SK-N-SH treated with all-trans-retinoic acid at 6 μM for 48 hours (cell line): ENCODE measurements at regions not wholly inside any gene's neighbourhood (a gene's known extent, or its start where the extent isn't known, plus 50 kb on each side); places are given as distances from the start of the nearest gene placed in this dataset.

ENCODE experiments used
- ATAC-seq: fragments of 200-7000 bp; cut with Tn5 transposase; 3 replicates; pipeline ENCODE4 v1.9.1; 2020; ENCODE audit warnings: mild to moderate bottlenecking, moderate library complexity
- ARNTL ChIP-seq: fragments of 450-650 bp; formaldehyde crosslinking; IDR thresholded peaks from 2 replicates; pipeline ENCODE4 v1.5.0; 2020; ENCODE audit warnings: low read depth, mild to moderate bottlenecking, moderate library complexity, borderline replicate concordance
- BACH2 ChIP-seq: fragments of 250-450 bp; sonication (Bioruptor Pico); IDR thresholded peaks from 2 replicates; pipeline ENCODE4 v1.9.0; 2021; ENCODE audit warnings: mild to moderate bottlenecking, borderline replicate concordance
- CSDC2 ChIP-seq: fragments of 250-450 bp; sonication (Bioruptor Pico); IDR thresholded peaks from 2 replicates; pipeline ENCODE4 v1.5.0; 2020; ENCODE audit warnings: mild to moderate bottlenecking, moderate library complexity
- ESRRG ChIP-seq: fragments of 250-450 bp; sonication (Bioruptor Pico); IDR thresholded peaks from 2 replicates; pipeline ENCODE4 v1.6.1; 2021; ENCODE audit warnings: mild to moderate bottlenecking
- GLIS3 ChIP-seq: fragments of 250-450 bp; sonication (Bioruptor Pico); IDR thresholded peaks from 2 replicates; pipeline ENCODE4 v1.5.0; 2020; ENCODE audit warnings: mild to moderate bottlenecking, moderate library complexity
- ISL1 ChIP-seq: fragments of 250-450 bp; sonication (Bioruptor Pico); IDR thresholded peaks from 2 replicates; pipeline ENCODE4 v2.1.2; 2022; ENCODE audit warnings: mild to moderate bottlenecking, moderate library complexity
- OSR1 ChIP-seq: fragments of 250-450 bp; sonication (Bioruptor Pico); IDR thresholded peaks from 2 replicates; pipeline ENCODE4 v1.8.0; 2022; ENCODE audit warnings: moderate library complexity, mild to moderate bottlenecking, inconsistent platforms
- PPARA ChIP-seq: fragments of 250-450 bp; sonication (Bioruptor Pico); IDR thresholded peaks from 2 replicates; pipeline ENCODE4 v1.5.0; 2020; ENCODE audit warnings: mild to moderate bottlenecking, borderline replicate concordance
- RARB ChIP-seq: fragments of 250-450 bp; sonication (Bioruptor Pico); IDR thresholded peaks from 2 replicates; pipeline ENCODE4 v1.8.0; 2021; ENCODE audit warnings: mild to moderate bottlenecking, moderate library complexity
- SNAI2 ChIP-seq: fragments of 250-450 bp; sonication (Bioruptor Pico); IDR thresholded peaks from 2 replicates; pipeline ENCODE4 v1.5.0; 2020; ENCODE audit warnings: mild to moderate bottlenecking, moderate library complexity
- TCF4 ChIP-seq: fragments of 250-450 bp; sonication (Bioruptor Pico); IDR thresholded peaks from 2 replicates; pipeline ENCODE4 v1.8.0; 2021; ENCODE audit warnings: mild to moderate bottlenecking, moderate library complexity, borderline replicate concordance
- TOX ChIP-seq: fragments of 250-450 bp; sonication (Bioruptor Pico); IDR thresholded peaks from 2 replicates; pipeline ENCODE4 v1.8.0; 2021; ENCODE audit warnings: mild to moderate bottlenecking, moderate library complexity, borderline replicate concordance
- ZC3H10 ChIP-seq: fragments of 250-450 bp; sonication (Bioruptor Pico); IDR thresholded peaks from 2 replicates; pipeline ENCODE4 v1.5.1; 2021; ENCODE audit warnings: mild to moderate bottlenecking, moderate library complexity
- ZFP3 ChIP-seq: fragments of 250-450 bp; sonication (Bioruptor Pico); IDR thresholded peaks from 2 replicates; pipeline ENCODE4 v1.5.0; 2020; ENCODE audit warnings: mild to moderate bottlenecking, moderate library complexity
- ZFP30 ChIP-seq: fragments of 450-650 bp; formaldehyde crosslinking; IDR thresholded peaks from 2 replicates; pipeline ENCODE4 v1.5.0; 2022; ENCODE audit warnings: mild to moderate bottlenecking, moderate library complexity
- ZNF565 ChIP-seq: fragments of 450-650 bp; formaldehyde crosslinking; conservative IDR thresholded peaks from 2 replicates; pipeline ENCODE4 v1.5.0; 2020; ENCODE audit warnings: low read depth, mild to moderate bottlenecking, moderate library complexity
- ZNF70 ChIP-seq: fragments of 450-650 bp; formaldehyde crosslinking; IDR thresholded peaks from 2 replicates; pipeline ENCODE4 v1.5.0; 2020; ENCODE audit warnings: mild to moderate bottlenecking, moderate library complexity
- TF ChIP-seq, protein P1 (sequence below): fragments of 250-450 bp; sonication (Bioruptor Pico); IDR thresholded peaks from 2 replicates; pipeline ENCODE4 v1.5.0; 2020; ENCODE audit warnings: mild to moderate bottlenecking, moderate library complexity
- TF ChIP-seq, protein P2 (sequence below): fragments of 250-450 bp; sonication (Bioruptor Pico); IDR thresholded peaks from 2 replicates; pipeline ENCODE4 v1.8.0; 2021; ENCODE audit warnings: low read depth, mild to moderate bottlenecking, moderate library complexity, borderline replicate concordance
- TF ChIP-seq, protein P3 (sequence below): fragments of 250-450 bp; sonication (Bioruptor Pico); IDR thresholded peaks from 2 replicates; pipeline ENCODE4 v1.5.1; 2020; ENCODE audit warnings: low read depth, mild to moderate bottlenecking, moderate library complexity
- TF ChIP-seq, protein P4 (sequence below): fragments of 250-450 bp; sonication (Bioruptor Pico); IDR thresholded peaks from 2 replicates; pipeline ENCODE4 v1.8.0; 2020; ENCODE audit warnings: mild to moderate bottlenecking, moderate library complexity, borderline replicate concordance

DNA sequence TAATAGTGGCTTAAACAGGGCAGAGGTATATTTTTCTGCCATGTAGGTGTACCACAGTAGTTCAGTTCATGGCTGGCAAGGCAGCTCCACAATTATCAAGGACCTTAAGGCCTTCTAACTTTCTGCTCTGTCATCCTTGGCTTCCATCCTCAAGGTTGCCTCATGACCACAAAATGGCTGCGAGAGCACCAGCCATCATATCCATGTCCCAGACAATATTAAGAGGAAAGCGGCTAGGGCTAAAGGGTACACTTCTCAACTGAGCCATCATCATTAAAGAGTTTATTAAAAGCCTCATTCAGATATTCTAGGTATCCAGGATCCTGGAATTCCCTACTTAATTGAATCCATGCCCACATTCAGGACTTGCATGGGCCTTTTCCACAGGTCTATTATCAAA lies 62.7 kb upstream of the MRI1 start:
- TF ChIP-seq ESRRG (CRISPR knock-in tag) (no peak), ZNF70 (CRISPR knock-in tag) (no peak), TCF4 (CRISPR knock-in tag) (no peak), GLIS3 (no peak), ARNTL (CRISPR knock-in tag) (no peak), ZC3H10 (CRISPR knock-in tag) (no peak), PPARA (CRISPR knock-in tag) (no peak), ZFP3 (CRISPR knock-in tag) (no peak), ZFP30 (CRISPR knock-in tag) (no peak)
- TF ChIP-seq, protein P1, sequence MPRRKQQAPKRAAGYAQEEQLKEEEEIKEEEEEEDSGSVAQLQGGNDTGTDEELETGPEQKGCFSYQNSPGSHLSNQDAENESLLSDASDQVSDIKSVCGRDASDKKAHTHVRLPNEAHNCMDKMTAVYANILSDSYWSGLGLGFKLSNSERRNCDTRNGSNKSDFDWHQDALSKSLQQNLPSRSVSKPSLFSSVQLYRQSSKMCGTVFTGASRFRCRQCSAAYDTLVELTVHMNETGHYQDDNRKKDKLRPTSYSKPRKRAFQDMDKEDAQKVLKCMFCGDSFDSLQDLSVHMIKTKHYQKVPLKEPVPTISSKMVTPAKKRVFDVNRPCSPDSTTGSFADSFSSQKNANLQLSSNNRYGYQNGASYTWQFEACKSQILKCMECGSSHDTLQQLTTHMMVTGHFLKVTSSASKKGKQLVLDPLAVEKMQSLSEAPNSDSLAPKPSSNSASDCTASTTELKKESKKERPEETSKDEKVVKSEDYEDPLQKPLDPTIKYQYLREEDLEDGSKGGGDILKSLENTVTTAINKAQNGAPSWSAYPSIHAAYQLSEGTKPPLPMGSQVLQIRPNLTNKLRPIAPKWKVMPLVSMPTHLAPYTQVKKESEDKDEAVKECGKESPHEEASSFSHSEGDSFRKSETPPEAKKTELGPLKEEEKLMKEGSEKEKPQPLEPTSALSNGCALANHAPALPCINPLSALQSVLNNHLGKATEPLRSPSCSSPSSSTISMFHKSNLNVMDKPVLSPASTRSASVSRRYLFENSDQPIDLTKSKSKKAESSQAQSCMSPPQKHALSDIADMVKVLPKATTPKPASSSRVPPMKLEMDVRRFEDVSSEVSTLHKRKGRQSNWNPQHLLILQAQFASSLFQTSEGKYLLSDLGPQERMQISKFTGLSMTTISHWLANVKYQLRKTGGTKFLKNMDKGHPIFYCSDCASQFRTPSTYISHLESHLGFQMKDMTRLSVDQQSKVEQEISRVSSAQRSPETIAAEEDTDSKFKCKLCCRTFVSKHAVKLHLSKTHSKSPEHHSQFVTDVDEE, result no peak
- TF ChIP-seq, protein P2, sequence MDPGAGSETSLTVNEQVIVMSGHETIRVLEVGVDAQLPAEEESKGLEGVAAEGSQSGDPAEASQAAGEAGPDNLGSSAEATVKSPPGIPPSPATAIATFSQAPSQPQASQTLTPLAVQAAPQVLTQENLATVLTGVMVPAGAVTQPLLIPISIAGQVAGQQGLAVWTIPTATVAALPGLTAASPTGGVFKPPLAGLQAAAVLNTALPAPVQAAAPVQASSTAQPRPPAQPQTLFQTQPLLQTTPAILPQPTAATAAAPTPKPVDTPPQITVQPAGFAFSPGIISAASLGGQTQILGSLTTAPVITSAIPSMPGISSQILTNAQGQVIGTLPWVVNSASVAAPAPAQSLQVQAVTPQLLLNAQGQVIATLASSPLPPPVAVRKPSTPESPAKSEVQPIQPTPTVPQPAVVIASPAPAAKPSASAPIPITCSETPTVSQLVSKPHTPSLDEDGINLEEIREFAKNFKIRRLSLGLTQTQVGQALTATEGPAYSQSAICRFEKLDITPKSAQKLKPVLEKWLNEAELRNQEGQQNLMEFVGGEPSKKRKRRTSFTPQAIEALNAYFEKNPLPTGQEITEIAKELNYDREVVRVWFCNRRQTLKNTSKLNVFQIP (CRISPR knock-in tag), result no peak
- TF ChIP-seq, protein P3, sequence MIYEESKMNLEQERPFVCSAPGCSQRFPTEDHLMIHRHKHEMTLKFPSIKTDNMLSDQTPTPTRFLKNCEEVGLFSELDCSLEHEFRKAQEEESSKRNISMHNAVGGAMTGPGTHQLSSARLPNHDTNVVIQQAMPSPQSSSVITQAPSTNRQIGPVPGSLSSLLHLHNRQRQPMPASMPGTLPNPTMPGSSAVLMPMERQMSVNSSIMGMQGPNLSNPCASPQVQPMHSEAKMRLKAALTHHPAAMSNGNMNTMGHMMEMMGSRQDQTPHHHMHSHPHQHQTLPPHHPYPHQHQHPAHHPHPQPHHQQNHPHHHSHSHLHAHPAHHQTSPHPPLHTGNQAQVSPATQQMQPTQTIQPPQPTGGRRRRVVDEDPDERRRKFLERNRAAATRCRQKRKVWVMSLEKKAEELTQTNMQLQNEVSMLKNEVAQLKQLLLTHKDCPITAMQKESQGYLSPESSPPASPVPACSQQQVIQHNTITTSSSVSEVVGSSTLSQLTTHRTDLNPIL, result no peak
- ATAC-seq, result no peak

DNA sequence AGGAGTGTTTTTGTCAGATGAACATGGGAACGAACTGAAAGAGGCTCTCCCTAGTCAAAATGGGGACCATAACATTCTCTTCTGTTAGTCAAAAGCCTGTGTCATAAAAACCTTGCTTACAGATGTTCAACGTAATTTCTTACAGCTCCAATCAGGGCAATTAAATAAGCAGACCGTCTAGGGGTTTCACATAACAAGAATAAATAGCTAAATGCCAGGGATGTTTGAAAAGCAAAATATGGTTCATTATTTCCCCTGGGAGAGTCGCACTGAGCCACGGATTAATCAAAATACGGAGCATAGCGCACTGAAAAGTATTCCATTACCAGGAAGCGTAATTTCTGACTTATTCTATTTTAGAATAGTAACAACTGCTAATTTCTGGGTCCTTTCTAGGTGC lies 63.7 kb upstream of the MRI1 start:
- TF ChIP-seq RARB (CRISPR knock-in tag), result no peak
- TF ChIP-seq GLIS3, result no peak
- no peak for TF ChIP-seq ZC3H10 (CRISPR knock-in tag)
- TF ChIP-seq ZFP3 (CRISPR knock-in tag), result no peak
- TF ChIP-seq, protein P3, result no peak
- TF ChIP-seq, protein P4, sequence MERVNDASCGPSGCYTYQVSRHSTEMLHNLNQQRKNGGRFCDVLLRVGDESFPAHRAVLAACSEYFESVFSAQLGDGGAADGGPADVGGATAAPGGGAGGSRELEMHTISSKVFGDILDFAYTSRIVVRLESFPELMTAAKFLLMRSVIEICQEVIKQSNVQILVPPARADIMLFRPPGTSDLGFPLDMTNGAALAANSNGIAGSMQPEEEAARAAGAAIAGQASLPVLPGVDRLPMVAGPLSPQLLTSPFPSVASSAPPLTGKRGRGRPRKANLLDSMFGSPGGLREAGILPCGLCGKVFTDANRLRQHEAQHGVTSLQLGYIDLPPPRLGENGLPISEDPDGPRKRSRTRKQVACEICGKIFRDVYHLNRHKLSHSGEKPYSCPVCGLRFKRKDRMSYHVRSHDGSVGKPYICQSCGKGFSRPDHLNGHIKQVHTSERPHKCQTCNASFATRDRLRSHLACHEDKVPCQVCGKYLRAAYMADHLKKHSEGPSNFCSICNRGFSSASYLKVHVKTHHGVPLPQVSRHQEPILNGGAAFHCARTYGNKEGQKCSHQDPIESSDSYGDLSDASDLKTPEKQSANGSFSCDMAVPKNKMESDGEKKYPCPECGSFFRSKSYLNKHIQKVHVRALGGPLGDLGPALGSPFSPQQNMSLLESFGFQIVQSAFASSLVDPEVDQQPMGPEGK (CRISPR knock-in tag), result no peak
- TF ChIP-seq ZNF70 (CRISPR knock-in tag), result no peak
- no peak for TF ChIP-seq ARNTL (CRISPR knock-in tag)
- TF ChIP-seq TOX (CRISPR knock-in tag), result no peak
- no peak for TF ChIP-seq CSDC2 (CRISPR knock-in tag)
- no peak for TF ChIP-seq ISL1 (CRISPR knock-in tag)
- TF ChIP-seq ESRRG (CRISPR knock-in tag), result no peak
- TF ChIP-seq SNAI2 (CRISPR knock-in tag), result no peak
- TF ChIP-seq ZNF565 (CRISPR knock-in tag), result no peak
- no peak for TF ChIP-seq OSR1
- no peak for TF ChIP-seq ZFP30 (CRISPR knock-in tag)
- TF ChIP-seq BACH2, result no peak
- ATAC-seq, result no peak

DNA sequence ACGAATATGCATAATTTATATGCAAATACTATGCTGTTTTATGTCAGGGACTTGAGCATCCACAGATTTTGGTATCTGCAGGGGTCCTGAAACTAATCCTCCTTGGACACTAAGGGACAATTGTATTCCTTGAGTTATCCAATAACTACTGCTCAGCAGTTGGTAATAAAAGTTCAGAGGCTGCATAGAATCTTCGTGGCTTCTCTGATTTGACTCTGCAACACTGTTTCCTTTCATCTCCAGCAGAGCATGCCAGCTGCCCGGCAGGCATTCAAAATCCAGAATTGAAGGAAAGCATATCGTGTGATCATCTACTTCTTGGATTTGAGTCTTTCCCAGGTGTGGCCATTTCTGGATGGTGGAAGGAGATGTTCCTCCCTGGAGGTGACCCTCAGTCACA lies 64.5 kb upstream of the MRI1 start:
- ATAC-seq, result no peak
- TF ChIP-seq GLIS3, result no peak
- TF ChIP-seq, protein P1, result no peak
- TF ChIP-seq ESRRG (CRISPR knock-in tag), result no peak
